HG02938 (cell line): ENCODE measurements at regions not wholly inside any gene's neighbourhood (a gene's known extent, or its start where the extent isn't known, plus 50 kb on each side); places are given as distances from the start of the nearest gene placed in this dataset.
"Not testable (repeated sequence)": the region's sequence is repeated elsewhere in the genome, so short reads cannot be mapped to it uniquely, and the experiment has no call there.

Source experiments
- ATAC-seq: cut with Tn5 transposase; IDR thresholded peaks from one replicate; pipeline ENCODE4 v1.9.1; 2021; ENCODE audit warnings: mild to moderate bottlenecking, moderate library complexity; ENCODE audit not compliant: unreplicated experiment

DNA sequence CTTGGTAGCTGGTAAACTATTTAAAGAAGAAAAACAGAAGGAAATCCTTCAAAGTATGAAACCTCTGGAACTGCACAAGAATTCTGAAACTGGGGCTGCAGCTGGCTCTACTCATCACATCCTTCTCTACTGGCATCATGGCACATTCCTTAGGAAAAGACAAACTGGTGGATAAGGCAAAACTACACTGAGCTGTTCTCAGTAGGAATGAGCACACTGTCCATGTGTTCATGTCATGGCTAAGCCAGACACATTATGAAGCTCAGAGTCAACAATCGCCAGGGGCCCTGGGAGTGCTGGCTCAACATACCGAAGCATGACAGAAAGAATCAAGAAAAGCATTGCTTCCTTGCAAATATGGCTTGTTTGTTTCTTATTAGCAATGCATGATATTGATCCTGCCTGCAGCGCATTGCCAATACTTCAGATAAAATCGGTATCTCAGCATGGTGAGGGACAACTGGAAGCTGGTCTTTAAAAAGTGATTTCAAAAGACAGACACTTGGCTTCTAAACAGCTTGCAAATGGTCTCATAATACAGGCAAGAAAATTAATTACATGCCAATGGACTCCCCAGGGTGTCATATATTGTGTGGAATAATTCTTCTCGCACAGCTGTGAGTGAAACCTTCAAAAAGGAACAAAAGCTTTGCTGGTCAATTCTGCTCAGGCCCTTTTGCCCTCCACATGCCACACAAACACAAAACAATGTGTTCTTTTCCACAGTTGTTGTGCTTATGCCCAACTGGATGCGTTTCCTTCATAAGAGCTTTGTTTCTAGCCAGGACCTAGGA, 300.2 kb upstream of the VCX start:
- no peak for ATAC-seq

DNA sequence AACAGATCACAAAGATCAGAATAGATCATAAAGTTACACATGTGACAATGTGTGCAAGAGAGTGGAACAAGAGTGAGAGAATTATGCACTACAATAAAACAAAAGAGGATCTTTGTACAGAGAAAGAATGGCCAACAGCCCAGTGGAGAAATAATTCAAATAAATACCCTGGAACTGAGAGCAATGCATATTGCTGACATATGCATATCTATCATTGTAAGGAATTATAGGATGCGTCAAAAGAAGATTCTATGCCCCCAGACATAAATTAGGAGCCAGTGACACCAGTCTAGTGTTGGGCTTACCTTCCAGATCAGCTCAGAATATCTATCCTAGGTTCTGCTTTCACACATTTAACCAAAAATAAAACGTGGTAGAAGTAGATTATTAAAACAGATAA, 320.1 kb upstream of the VCX start:
- ATAC-seq, result no peak

DNA sequence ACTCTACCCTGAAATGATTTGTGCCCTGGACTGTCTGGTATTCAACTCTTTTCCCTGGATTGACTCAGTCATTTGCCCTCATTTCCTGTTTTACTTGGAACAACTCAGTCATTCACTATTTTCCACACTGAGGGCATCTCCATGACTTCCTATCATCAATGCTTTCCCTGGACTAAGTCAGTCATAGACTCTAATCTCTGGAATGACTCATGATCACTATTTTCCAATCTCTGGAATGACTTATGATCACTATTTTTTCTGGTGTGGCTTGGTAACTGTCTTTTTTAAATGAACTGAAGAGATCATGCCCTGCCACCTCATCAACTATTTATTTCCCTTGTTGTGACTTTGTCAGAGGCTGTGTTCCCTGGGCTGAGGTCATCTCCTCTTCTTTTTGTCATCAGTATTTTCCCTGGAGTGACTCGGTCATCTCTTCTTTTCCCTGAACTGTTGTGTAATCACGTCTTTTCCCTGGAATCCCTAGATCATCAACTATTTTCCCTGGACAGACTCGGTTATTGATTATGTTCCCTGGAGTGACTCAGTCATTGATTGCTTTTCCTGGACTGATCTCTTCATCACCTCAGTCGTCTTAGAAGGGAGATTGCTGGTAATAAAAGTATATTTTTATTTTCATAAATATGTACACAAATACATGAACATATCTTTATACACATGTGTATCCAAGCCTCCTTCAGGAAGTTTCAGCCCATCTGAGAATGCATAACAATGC, 327.1 kb upstream of the VCX start:
- ATAC-seq, result no peak

DNA sequence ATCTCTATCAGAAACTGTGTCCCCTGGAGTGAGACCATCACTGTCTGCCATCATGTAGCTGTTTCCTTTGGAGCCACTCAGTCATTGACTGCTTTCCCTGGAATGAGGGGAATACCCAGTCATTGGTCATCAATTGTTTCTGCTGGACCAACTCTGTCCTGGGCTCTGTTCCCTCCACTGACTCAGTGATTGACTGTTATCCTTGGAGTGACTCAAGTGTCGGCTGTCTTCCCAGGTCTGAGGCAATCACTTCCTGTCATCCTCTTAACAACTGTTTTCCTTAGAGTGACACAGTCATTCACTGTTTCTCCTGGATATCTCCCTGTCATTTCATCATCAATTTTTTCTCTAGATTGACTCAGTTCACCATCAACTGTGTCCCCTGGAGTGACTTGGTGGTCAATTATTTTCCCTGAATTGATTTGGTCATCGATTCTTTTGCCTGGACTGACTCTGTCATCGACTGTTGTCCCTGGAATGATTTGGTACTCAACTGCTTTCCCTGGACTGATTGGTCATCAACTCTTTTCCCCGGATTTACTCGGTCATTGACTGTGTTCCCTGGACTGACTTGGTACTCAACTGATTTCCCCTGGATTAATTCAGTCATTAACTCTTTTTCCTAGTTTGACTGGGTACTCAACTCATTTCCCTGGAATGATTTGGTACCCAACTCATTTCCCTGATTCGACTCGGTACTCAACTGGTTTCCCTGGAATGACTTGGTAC, 327.9 kb upstream of the VCX start:
- ATAC-seq, result no peak

DNA sequence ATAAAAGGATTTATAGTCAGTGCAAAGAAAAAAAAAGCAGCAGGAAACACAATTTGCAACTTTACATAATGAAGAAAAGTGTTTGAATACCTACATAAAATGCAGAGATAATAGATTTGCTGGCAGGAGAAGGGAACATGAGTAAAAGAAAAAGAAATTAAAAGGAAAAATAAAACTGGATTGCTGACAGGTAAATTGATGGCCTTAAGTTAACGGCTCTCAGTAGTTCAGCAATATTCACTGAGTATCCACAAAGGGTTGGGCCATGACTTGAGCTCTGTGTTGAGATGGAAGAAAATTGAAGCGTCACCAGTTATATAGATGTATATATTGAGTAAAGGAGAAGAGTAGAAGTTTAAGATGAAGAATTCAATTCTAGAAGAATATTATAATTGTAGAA, 330.1 kb upstream of the VCX start:
- ATAC-seq, result no peak

DNA sequence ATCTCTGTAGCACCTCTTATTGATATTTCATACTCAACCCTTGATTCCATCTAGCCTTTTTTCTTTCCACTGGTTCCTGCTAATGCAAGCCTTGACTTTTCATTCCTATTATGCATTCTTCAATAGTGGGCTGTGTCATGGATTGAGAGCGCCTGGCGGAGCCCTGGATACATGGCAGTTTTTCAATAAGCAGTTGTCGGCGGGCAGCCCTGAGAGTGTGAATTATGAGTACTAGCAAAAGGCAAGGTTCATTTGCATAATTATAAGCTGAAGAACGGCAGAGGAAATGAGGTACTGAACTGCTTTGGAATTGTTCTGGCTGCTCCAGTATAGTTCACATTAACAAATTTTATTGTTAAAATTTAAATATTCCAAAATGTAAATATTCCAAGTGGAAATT, 339.7 kb upstream of the VCX start:
- no peak for ATAC-seq

DNA sequence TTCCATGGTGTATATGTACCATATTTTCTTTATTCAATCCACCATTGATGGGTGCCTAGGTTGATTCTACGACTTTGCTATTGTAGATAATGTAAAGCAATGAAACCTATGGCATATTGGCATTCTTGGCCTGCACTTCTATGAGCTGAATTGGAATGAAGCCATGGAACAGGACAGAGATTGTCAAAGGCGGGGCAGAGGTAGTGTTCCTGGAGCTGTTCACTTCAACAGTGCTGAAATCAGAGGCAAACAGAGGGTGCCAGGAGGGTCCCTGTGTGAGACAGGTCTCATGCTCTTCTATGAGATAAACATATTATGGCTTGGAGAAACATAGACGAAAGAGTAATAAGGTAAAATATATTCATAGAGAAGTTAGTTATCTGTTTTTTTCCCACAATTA, 342.6 kb upstream of the VCX start:
- no peak for ATAC-seq

DNA sequence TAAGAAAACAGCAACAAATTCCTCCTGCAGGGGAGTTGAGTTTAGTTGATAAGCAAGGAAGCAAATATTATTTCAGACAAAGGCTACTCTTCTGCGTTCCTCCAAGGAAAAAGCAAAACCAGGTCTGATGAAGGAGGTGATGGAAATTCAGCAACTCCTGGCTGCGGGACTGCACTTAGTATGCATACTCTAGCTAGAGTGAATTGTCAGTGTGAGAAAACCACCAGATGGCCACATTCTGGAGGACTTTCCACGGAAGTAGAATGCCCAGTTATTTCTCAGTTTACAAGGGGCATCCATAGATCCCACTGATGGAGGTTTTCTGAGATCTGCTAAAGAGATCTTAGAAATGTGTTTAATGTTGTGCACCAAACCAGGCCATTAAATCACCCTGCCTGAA, 338.6 kb upstream of the PUDP start:
- ATAC-seq, result no peak

DNA sequence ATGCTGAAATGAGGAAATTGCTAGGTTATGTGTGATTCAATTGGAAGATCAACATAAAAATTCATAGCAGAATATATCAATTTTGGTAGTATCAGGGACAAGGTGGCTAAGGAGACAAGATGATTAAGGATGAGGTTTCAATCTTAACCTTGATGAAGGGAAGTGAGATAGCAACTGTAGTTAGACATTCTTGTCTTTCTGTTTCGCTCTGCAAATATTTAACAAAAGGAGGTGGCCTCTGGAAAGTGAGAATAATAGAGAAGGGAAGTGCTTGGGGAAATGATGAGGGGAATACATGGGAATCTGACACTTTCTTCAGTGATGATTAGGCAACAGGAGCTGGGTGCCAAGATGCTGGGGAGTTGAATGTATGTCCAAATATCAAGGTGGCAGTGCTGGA, 337.1 kb upstream of the PUDP start:
- ATAC-seq, result no peak

DNA sequence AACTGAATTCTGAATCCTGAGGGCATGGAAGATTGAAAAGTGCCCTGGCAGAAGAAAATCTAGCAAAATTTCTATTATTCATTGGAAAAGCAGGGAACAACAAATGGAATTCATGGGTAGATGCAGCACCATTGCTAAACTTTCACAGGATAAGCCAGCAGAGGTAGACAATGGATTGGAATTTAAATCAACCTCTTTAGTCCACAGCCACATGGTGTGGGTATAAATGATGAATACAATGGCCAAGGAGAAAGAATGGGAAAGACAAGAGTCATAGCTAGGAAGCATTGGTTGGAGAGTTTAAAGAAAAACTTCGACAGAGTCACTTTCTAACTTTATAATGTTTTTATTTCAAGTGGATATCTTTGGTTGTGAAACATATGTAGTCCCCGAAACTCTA, 332.8 kb upstream of the PUDP start:
- no peak for ATAC-seq

DNA sequence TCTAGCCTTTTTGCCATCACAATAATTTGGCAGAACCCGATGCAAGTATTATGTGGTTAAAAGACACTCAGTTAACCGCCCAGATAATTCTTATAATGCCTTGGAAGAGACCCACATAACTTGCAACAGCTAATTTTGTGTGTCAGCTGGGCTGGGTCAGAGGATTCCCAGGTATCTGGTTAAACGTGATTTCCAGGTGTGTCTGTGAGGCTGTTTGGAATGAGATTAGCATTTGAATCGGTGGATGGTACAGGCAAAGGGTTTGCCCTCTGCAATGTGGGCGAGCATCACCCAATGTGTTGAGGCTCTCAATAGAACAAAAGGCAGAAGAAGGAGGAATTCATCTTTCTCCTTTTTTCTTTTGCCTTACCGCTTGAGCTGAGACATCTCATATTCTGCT, 314.2 kb upstream of the PUDP start:
- no peak for ATAC-seq

DNA sequence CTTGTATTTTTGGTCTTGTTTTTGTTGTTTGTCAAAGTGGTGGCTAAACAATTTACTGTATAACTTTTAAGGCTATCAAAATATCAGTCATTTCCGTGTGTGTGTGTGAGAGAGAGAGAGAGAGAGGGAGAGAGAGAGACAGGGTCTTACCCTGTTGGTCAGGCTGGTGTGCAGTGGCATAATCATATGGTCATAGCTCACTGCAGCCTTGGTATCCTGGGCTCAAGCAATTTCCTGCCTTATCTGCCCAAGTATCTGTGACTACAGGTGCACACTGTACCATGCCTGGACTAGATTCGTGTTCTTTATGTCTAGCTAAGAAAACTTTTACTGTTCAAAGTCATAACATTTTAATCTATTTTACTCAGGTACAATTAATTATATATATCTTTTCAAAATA, 313.1 kb upstream of the PUDP start:
- not testable (repeated sequence) for ATAC-seq

DNA sequence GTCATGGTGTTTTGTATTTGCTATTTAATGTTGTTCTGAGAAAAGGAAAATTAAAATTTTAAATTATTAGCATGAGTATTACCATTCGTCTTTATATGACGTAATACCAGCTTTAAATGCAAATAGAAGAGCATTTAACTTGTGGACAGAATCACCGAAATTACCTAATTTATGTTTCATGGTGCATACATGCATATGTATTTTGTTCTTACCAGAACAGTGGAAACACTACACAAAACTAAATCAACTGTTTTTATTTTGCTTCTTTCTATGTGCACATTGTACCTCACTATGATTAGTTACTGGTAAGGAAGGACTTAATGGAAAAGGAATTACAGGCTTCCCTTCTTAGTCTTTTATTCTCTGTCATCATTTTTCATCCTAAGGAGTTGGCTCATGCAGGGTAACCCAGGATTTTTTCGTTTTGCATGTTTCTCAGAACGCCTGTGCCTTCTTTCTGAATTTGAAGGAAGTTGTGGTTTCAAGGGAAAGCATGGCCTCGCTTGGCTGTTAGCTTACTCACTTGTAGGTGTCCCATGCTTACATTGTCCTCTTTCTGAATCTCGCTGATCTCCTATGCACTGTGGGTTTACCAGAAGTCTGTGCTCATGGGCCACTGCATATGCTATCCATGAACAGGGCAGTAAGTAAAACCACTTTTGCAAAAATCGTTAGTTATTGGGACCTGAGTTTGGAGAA, 300.0 kb upstream of the PUDP start:
- no peak for ATAC-seq

DNA sequence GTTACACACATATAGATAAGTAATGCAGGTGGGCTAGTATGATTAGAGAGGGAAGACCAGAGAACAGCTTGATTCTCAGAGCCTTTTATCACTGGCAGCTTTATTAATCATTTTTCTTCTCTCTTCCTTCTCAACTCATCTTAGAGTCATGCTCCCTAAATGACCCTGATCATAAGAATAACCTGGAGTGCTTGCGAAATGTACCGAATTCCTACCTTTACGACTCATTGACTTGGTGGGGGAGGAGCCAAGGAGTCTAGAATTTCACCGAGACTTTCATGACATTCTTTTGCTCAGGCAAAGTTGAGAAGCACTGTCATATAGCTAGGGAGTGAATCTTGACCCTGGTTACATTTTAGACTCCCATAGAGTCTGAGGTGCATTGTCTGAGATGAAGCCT, 298.9 kb upstream of the PUDP start:
- ATAC-seq, result no peak

DNA sequence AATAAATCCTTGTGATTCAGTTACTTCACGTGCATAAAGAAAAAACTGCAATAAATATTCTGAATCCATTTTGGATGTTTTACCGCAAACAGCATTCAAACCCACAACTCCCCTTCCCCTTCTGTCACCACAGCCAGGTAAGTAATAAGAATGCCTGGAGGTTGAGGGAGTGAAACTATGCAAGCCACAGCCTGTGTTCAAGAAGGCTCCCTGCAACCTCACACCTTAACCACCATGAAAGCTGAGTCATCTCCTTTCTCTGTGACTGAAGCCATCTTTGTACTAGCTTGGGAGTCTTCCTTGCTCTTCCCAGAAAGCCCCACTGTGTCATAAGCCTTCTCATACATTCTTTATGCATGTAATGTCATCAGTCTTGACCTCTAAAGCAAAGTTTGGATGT, 297.0 kb upstream of the PUDP start:
- peak; percentile 96 for ATAC-seq

DNA sequence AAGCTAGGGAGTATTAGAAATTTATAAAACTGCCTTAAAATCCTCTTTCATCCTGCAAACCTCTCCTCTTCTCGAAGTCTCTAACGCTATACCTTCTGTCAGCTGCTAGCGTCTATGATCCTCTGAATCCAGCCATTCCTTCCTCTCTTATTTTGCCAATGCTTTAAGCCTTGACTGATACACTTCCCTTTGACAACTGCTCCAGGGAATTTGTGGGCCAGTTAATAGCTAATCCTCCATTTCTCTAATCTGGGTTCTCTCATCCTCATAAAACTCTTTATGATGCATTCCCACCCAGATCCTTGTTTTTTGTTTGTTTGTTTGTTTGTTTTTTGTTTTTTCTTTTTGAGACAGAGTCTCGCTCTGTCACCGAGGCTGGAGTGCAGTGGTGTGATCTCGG, 293.6 kb upstream of the PUDP start:
- no peak for ATAC-seq

DNA sequence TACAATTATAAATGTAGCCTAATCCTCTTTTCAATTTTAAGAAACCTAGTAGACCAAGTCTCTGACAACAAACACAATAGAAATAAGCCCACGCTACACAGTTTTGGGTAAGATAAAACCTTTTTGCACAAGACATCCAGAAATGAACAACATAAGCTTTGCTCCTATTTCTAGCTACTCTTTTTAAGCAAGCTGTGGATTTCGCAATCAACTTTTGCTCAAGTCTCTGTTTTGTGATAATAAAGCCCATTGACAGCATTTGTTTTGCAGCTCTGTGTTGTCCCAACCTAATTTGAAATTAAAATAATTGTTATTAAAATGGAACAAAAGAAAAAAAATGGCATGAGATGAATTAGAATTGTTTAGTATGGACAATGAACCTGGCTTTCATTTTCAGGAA, 287.9 kb upstream of the PUDP start:
- no peak for ATAC-seq

DNA sequence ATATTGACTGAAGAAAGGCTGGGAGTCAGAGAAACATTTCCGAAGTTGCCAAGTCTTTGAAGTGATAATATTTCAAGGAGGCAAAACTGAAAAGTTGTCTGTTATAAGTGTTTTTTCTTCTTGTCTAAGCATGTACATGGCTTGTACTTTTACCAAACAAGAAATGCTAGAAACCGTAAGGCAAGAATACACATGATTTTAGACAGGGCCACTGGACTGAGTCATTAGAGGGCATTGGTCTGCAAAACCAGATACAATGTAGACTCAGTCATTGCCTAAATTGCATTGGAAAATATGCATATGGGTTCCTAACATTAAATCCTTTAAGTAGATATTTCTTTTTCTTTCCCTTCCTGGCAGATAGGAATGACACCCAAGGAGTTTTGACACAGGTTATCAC, 284.9 kb upstream of the PUDP start:
- no peak for ATAC-seq

DNA sequence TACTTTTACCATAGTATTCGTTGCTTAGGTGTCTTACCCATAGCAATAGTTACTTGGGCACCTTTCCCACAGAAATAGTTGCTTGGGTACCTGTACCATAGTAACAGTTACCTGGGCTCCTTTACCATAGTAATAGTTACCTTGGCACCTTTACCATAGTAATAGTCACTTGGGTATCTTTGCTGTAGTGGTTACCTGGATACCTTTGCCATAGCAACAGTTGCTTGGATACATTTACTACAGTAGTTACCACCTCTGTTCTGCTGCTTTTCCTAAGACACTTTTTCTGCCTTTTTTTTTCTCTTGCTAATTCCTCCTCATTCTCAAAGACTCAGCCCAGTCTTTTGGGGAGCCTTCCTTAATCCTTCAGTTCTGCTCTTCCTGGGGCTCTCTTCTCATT, 272.8 kb upstream of the PUDP start:
- ATAC-seq, result no peak

DNA sequence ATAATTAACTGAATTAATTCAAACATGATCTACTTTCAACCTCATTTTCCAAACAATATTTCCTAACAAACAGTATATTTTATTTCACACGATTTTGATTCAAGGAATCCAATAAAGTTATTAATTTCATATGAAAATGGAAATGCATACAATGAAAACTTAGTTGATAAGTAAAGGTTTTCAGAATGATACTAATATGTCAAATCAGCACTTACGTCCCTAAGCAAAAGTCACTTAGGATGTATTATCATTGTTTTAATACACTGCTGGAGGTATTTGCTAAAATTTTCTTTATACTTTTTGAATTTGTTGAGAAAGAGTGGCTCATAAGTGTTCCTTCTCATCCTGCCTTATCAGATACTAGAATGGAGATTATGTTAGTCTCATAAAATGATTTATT, 266.8 kb upstream of the PUDP start:
- no peak for ATAC-seq

DNA sequence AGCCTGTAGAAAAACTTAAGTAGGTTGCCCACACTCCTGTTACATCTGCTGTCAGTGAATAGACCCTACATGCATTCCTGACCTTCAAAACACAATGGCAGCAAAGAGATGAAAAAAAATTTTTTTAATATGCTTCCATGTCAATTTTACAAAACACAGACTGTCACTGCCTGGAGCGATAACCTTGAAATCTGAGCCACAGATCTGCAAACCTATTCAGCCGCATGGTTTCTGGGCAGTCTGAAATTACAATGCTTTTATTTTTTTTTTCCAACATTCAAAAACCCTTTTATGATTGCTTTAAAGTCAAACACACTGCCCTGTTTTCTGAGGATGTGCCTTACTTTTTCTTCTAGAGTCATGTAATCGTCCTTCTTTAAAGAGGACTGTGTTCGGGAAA, 264.9 kb upstream of the PUDP start:
- ATAC-seq, result no peak
